Parathyroid adenoma (tissue), 2 donors: ENCODE measurements at regions not wholly inside any gene's neighbourhood (a gene's known extent, or its start where the extent isn't known, plus 50 kb on each side); places are given as distances from the start of the nearest gene placed in this dataset.

Source experiments
- H2AFZ ChIP-seq: fragments of 300-600 bp; sonication (generic); one replicate; pipeline ENCODE4 v1.7.0; 2017; ENCODE audit warnings: antibody characterized with exemption, mild to moderate bottlenecking
- H3K27ac ChIP-seq: fragments of 300-600 bp; sonication (generic); one replicate; pipeline ENCODE4 v1.7.0; 2017
- H3K27me3 ChIP-seq: fragments of 300-600 bp; sonication (generic); one replicate; pipeline ENCODE4 v1.7.0; 2017; ENCODE audit warnings: low read length; ENCODE audit not compliant: control insufficient read depth, insufficient read depth
- H3K36me3 ChIP-seq: fragments of 300-600 bp; sonication (generic); one replicate; pipeline ENCODE4 v1.7.0; 2017; ENCODE audit warnings: low read length; ENCODE audit not compliant: control insufficient read depth, insufficient read depth
- H3K4me1 ChIP-seq: fragments of 300-600 bp; sonication (generic); one replicate; pipeline ENCODE4 v1.7.0; 2017; ENCODE audit warnings: control low read depth
- H3K4me2 ChIP-seq: fragments of 300-600 bp; sonication (generic); one replicate; pipeline ENCODE4 v1.7.0; 2017; ENCODE audit warnings: low read length
- H3K4me3 ChIP-seq: fragments of 300-600 bp; sonication (generic); one replicate; pipeline ENCODE4 v1.7.0; 2017; ENCODE audit warnings: low read depth, low read length
- H3K79me2 ChIP-seq: fragments of 300-600 bp; sonication (generic); one replicate; pipeline ENCODE4 v1.7.0; 2017; ENCODE audit warnings: control low read depth
- H3K9ac ChIP-seq: fragments of 300-600 bp; sonication (generic); one replicate; pipeline ENCODE4 v1.7.0; 2017; ENCODE audit warnings: mild to moderate bottlenecking
- H3K9me3 ChIP-seq: fragments of 300-600 bp; sonication (generic); one replicate; pipeline ENCODE4 v1.7.0; 2017; ENCODE audit warnings: low read length; ENCODE audit not compliant: control insufficient read depth
- CTCF ChIP-seq: fragments of 300-600 bp; sonication (generic); IDR thresholded peaks from one replicate; pipeline ENCODE4 v1.7.0; 2017; ENCODE audit warnings: antibody characterized with exemption, mild to moderate bottlenecking
- donor health status: primary hyperparathyroidism.

GRCh38 chr17:73798111-73798748 is 154.0 kb upstream of the SDK2 start:
- no peaks in the 10 kb centered on the region for H3K36me3 ChIP-seq
- no peaks in the 10 kb centered on the region for H3K27me3 ChIP-seq
- no peaks in the 10 kb centered on the region for H3K79me2 ChIP-seq
- no peak overlapping the region for H3K9ac ChIP-seq
- H3K4me3 ChIP-seq, result no peak overlapping the region
- no peaks in the 10 kb centered on the region for H3K4me1 ChIP-seq
- no peaks in the 10 kb centered on the region for H3K9me3 ChIP-seq
- no peak overlapping the region for H3K4me2 ChIP-seq
- no peak for TF ChIP-seq CTCF
- H2AFZ ChIP-seq, result no peak overlapping the region
- no peak overlapping the region for H3K27ac ChIP-seq

GRCh38 chr17:73799096-73799495 is 154.9 kb upstream of the SDK2 start:
- H3K4me3 ChIP-seq, result no peak overlapping the region
- H3K9ac ChIP-seq, result no peak overlapping the region
- H3K9me3 ChIP-seq, result no peaks in the 10 kb centered on the region
- TF ChIP-seq CTCF, result no peak
- H3K36me3 ChIP-seq, result no peaks in the 10 kb centered on the region
- no peak overlapping the region for H2AFZ ChIP-seq
- H3K27ac ChIP-seq, result no peak overlapping the region
- H3K4me1 ChIP-seq, result no peaks in the 10 kb centered on the region
- no peak overlapping the region for H3K4me2 ChIP-seq
- no peaks in the 10 kb centered on the region for H3K79me2 ChIP-seq
- H3K27me3 ChIP-seq, result no peaks in the 10 kb centered on the region

GRCh38 chr17:73799781-73800627 is 155.8 kb upstream of the SDK2 start:
- Histone ChIP-seq H3K4me2 (no peak overlapping the region), H2AFZ (no peak overlapping the region), H3K27me3 (no peaks in the 10 kb centered on the region), H3K4me1 (no peaks in the 10 kb centered on the region), H3K4me3 (no peak overlapping the region), H3K9ac (no peak overlapping the region), H3K9me3 (no peaks in the 10 kb centered on the region), H3K27ac (no peak overlapping the region), H3K79me2 (no peaks in the 10 kb centered on the region), H3K36me3 (no peaks in the 10 kb centered on the region)
- no peak for TF ChIP-seq CTCF

GRCh38 chr17:73800893-73801292 is 156.6 kb upstream of the SDK2 start:
- no peak for TF ChIP-seq CTCF
- no peaks in the 10 kb centered on the region for H3K79me2 ChIP-seq
- H3K4me1 ChIP-seq, result no peaks in the 10 kb centered on the region
- no peaks in the 10 kb centered on the region for H3K9me3 ChIP-seq
- no peak overlapping the region for H3K9ac ChIP-seq
- no peak overlapping the region for H3K4me2 ChIP-seq
- H3K36me3 ChIP-seq, result no peaks in the 10 kb centered on the region
- no peaks in the 10 kb centered on the region for H3K27me3 ChIP-seq
- no peak overlapping the region for H3K4me3 ChIP-seq
- no peak overlapping the region for H3K27ac ChIP-seq
- no peak overlapping the region for H2AFZ ChIP-seq
